ENCODE measurements at regions not wholly inside any gene's neighbourhood (a gene's known extent, or its start where the extent isn't known, plus 50 kb on each side); places are given as distances from the start of the nearest gene placed in this dataset.

DNA sequence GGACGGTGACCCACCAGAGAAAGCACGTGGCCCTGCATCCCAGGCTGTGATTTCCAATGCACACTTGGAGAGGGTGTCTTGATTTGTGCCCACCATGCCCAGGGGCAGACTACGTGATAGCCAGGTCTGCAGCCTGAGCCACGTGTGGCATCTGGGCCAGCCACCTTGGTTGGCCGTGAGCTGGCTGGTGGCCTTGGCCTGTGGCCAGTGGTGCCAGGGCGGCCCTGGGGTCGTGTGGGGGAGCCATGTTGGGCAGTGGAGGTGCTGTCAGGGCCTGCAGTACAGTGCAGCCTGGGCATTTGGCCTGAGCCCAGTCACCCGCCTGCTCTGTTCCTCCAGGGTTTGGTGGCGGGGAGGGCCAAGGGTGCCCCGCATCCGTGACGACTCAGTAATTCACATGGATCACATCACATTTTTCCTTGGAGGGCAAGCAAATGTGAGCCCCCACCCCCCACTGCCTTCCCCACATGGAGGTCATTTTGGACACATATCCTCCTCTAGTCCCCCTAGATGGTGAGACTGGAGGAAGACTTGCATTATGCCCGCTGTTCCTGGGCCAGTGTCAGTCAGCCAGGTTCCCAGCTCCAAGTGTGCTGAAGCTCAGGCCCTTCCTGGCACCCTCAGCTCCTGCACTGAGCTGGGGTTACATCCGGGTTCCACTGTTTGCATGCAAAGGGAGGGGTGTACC lies 201.4 kb downstream of the UBE3A start:
- Histone ChIP-seq H3K4me3 (no peak overlapping the region), H3K36me3 (ENCODE audit: control insufficient read depth, insufficient read depth, low read length) (no peaks in the 10 kb centered on the region), H2AFZ (ENCODE audit: low read depth, low read length) (no peak overlapping the region), H3K27me3 (ENCODE audit: control insufficient read depth in 2 of 2, insufficient read depth in 2 of 2, low read length in 2 of 2) (no peaks in the 10 kb centered on the region), H3K27ac (ENCODE audit: extremely low read depth, low read depth, low read length) (no peak overlapping the region), H3K4me2 (ENCODE audit: insufficient read depth, low read length) (no peak overlapping the region), H4K20me1 (replicated peaks; ENCODE audit: control insufficient read depth, insufficient read depth, low read length) (no peaks in the 10 kb centered on the region), H3K9me3 (replicated peaks; ENCODE audit: control insufficient read depth, insufficient read depth, low read depth, low read length) (no peaks in the 10 kb centered on the region), H3K9ac (ENCODE audit: insufficient read depth in 1 of 2, low read depth in 2 of 2, low read length in 2 of 2) (no peak overlapping the region), H3K4me1 (replicated peaks in 1 of 2; ENCODE audit: control insufficient read depth in 2 of 2, insufficient read depth in 2 of 2, low read length in 2 of 2) (no peaks in the 10 kb centered on the region), H3K9me1 (ENCODE audit: control insufficient read depth, insufficient read depth, low read length) (no peaks in the 10 kb centered on the region), H3K79me2 (ENCODE audit: control insufficient read depth, insufficient read depth, low read length) (no peaks in the 10 kb centered on the region)
- in situ Hi-C loops (cut with MboI): no loop called here
- FAIRE-seq (no peak), ATAC-seq (no peak), DNase-seq (ENCODE audit: extremely low read depth in 1 of 4, low spot score in 3 of 4) (no peak)
- intact Hi-C loops (cut with micrococcal nuclease): no loop called here
- CTCF ChIA-PET (ENCODE audit: low intra/inter-chr PET ratio): no interaction called here
- POLR2A ChIA-PET: no interaction called here
- WGBS (ENCODE audit: insufficient coverage, low coverage, missing lambda C conversion rate): 0% methylated on average over 11 of the region's 14 CpGs
- BruUV-seq (replicated peaks): no TSS peak
- TF ChIP-seq ZNF592 (IDR thresholded peaks at IDR 0.05) (no peak), ZBED1 (IDR thresholded peaks at IDR 0.05) (no peak), RFX5 (IDR thresholded peaks at IDR 0.05; ENCODE audit: low read depth, low read length) (no peak), ETV1 (tag; conservative IDR thresholded peaks at IDR 0.05; ENCODE audit: low read depth) (no peak), SMAD4 (CRISPR knock-in tag; conservative IDR thresholded peaks at IDR 0.05) (no peak), POU5F1 (IDR thresholded peaks at IDR 0.05; ENCODE audit: borderline replicate concordance, low read depth, low read length, partially characterized antibody) (no peak), HNRNPUL1 (IDR thresholded peaks at IDR 0.05; ENCODE audit: low read length) (no peak), YBX1 (IDR thresholded peaks at IDR 0.05) (no peak), NR3C1 (CRISPR knock-in tag; IDR thresholded peaks at IDR 0.05) (no peak), NR2C2 (CRISPR knock-in tag; IDR thresholded peaks at IDR 0.05) (no peak), NR2C2 (tag; IDR thresholded peaks at IDR 0.05) (no peak), MBD2 (IDR thresholded peaks at IDR 0.05; ENCODE audit: borderline replicate concordance, low read depth) (no peak), NR2F6 (CRISPR knock-in tag; IDR thresholded peaks at IDR 0.05) (no peak), MEIS2 (IDR thresholded peaks at IDR 0.05; ENCODE audit: partially characterized antibody) (no peak), RREB1 (CRISPR knock-in tag; IDR thresholded peaks at IDR 0.05) (no peak)
